Testis (tissue), 2 donors: ENCODE measurements at regions not wholly inside any gene's neighbourhood (a gene's known extent, or its start where the extent isn't known, plus 50 kb on each side); places are given as distances from the start of the nearest gene placed in this dataset.

Experiments
- CTCF ChIP-seq, 3 experiments: fragments of 450-650 bp in 2 of 3; fragments of 200-600 bp in 1 of 3; sonication (generic) in 1 of 3; IDR thresholded peaks; one replicate each; pipeline ENCODE4 v1.5.1; 2016 to 2019; ENCODE audit warnings: antibody characterized with exemption in 3 of 3, mild to moderate bottlenecking in 2 of 3, moderate library complexity in 1 of 3
- POLR2A ChIP-seq: fragments of 450-650 bp; IDR thresholded peaks from one replicate; pipeline ENCODE4 v1.6.1; 2017; ENCODE audit warnings: antibody characterized with exemption, mild to moderate bottlenecking, moderate library complexity

- TF ChIP-seq POLR2A, result no peak
- TF ChIP-seq CTCF (IDR thresholded peaks at IDR 0.05), result no peak
Measured at GRCh38 chr6:148242180-148242579, 100.5 kb upstream of the SASH1 start.
